ENCODE measurements at regions not wholly inside any gene's neighbourhood (a gene's known extent, or its start where the extent isn't known, plus 50 kb on each side); places are given as distances from the start of the nearest gene placed in this dataset.
"Not testable (repeated sequence)": the region's sequence is repeated elsewhere in the genome, so short reads cannot be mapped to it uniquely, and the experiment has no call there.

DNA sequence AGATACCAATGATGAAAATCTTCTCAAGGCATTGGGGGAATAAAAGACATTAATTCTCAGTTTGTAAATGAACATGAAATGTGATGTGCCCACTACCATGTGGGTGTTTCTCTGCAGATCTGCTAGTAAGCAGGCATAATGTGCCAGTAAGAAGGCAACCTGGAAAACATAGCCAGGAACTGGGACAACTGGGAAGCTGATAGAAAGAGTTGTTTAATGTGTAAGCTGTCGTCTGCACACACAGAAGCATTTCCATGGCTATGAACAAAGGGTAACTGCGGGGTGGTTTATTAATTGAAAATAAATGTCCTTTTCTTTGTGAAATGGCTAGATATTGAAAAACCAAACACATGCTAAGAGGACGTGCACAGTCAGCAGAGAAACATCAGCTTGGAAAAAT, 52.0 kb downstream of the ZC3H11B start:
- DNase-seq, result no peak

DNA sequence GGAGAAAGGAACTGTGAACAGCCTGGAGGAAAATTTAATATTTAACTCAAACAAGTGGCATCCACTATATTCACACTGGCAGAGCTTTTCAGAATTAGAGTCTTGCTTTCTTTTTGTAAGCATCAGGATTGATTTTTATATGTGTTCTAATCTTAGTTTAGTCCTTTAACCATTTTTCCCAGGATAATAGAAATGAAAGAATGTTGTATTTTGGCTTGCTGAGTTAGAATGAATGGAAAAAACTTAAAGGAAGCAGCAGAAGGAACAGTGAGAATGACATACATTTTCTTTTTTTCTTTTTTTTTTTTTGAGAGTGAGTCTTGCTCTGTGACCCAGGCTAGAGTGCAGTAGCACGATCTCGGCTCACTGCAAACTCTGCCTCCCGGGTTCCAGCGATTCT, 53.0 kb downstream of the ZC3H11B start:
- no peak for DNase-seq

DNA sequence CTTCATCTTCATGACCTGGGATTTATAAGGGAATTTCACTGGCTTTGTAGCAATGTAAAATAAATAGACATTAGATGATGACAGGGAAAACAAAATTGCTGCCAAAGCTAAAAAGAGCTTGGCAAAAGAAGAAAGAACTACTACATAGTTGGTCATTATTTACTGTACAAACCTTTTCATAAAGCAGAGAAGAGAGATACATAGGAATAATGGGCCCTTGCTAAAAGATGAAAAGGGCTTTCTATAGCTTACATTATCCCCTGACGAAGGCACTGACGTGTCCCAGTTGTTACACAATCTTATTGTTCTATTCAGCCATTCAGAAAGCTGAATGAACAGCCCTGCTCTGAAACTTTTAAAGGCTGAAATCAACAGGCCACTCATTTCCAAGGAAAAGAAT, 57.1 kb downstream of the ZC3H11B start:
- DNase-seq, result peak; percentile 50

- peak; percentile 29 for DNase-seq
Measured at GRCh38 chr1:219555031-219555692, 57.7 kb downstream of the ZC3H11B start.

DNA sequence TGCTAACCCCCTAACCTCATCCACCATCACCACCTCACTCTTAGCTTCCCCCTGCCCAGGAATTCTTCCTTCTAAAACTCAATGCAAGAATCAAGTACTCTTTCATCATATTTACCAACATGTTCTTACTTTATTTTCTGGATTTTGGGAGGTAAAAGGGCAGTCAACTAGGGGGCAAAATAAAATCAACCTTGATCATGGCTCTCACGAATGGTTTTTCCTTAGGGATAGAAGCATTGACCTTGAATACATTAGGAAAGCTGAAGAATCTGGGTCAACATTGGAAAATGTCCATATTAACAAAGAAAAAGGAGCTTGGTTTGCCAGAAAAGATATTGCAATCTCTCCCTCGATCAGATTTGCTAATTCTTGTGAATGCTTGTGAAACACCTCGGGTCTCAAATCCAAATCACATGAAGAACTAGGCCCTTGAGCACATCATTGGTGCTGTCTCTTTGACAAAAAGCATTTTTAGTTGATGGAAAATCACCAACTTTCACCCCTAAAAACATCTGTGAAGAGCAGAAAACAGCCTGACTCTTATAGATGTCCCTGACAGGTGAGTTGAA, 58.9 kb downstream of the ZC3H11B start:
- DNase-seq, result no peak

DNA sequence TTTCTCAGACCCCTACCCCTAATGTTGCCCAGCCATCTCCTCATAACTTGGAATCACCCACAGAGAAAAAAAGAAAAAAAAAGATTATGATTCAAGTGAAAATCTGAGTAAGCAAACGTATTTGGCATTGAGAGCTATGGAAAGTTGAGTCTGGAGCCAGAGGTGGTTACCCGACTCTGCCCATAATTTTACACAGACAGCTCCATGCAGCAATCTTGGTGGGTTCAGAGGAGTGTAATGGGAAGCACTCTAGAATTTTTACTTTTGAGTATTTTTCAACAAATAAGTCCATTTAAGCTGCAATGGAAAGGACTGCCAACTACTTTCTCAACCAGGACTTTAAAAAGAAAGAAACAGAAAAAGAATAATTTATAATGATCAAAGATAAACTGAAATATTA, 62.7 kb downstream of the ZC3H11B start:
- DNase-seq, result no peak

- DNase-seq, result no peak
Measured at GRCh38 chr1:219549215-219549614, 63.7 kb downstream of the ZC3H11B start.

DNA sequence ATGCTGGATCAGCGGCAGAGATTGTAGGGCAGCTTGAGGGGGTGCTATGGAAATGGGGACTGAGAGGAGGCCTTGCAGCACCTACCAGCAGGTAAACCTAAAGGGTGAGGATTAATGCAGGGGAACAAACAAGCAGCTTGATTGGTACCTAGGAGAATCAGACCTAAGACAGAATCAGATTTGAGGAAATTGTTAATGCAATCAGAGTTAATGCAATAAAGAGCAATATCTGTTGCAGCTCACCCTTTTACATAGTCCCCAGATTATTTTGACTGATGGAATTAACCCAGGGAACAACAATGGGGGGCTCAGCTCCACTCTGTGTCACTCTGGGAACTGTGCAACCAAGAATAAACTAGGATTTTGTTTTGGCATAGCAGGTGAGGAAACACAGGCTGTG, 64.5 kb downstream of the ZC3H11B start:
- no peak for DNase-seq

- not testable (repeated sequence) for DNase-seq
Measured at GRCh38 chr1:219545756-219546155, 67.1 kb downstream of the ZC3H11B start.

- DNase-seq, result peak; percentile 35
Measured at GRCh38 chr1:219544163-219544846, 68.6 kb downstream of the ZC3H11B start.

- DNase-seq, result no peak
Measured at GRCh38 chr1:219542828-219543518, 69.9 kb downstream of the ZC3H11B start.

- DNase-seq, result no peak
Measured at GRCh38 chr1:219541946-219542345, 71.0 kb downstream of the ZC3H11B start.

GRCh38 chr1:219539645-219540254, 73.2 kb downstream of the ZC3H11B start:
- DNase-seq, result no peak

- DNase-seq, result no peak
Measured at GRCh38 chr1:219538886-219539285, 74.0 kb downstream of the ZC3H11B start.

DNA sequence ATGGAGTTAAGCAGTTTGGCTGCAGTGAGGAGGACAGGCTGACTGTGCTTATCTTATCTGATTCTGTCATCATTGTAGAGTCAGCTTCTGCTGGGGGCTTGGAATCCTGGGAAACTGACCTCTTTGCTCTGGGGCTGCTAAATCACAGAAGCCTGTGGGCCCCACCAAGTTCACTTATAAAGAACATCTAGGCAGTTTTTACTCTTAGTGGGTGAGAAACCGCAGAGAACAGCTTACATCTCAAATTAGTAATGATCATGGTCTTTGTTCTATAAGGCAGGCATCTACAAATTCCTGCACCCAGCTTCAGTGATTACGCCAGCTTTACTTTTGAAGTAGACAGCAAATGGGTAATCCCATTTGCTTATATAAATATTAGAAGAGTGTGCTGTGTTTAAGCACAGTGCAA, 75.7 kb downstream of the ZC3H11B start:
- DNase-seq, result no peak

DNA sequence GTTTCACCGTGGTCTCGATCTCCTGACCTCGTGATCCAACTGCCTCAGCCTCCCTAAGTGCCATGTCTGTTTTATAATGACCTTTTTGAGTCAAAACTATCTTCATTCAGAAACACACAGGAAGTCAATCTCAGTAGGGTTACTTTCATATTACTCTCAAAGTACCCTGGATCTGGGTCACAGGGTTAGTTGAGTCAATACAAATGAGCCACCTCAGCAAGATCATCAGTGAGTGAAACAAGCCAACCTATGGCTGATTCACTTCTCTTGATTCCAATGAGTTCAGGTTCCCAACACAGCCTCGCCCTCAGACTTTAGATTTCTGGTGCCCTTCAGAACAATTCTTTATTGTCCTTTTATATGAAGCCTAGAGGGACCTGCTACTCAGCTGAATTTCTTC, 76.9 kb downstream of the ZC3H11B start:
- no peak for DNase-seq

GRCh38 chr1:219534991-219535390, 77.9 kb downstream of the ZC3H11B start:
- DNase-seq, result no peak

GRCh38 chr1:219533280-219533679, 79.6 kb downstream of the ZC3H11B start:
- DNase-seq, result no peak

DNA sequence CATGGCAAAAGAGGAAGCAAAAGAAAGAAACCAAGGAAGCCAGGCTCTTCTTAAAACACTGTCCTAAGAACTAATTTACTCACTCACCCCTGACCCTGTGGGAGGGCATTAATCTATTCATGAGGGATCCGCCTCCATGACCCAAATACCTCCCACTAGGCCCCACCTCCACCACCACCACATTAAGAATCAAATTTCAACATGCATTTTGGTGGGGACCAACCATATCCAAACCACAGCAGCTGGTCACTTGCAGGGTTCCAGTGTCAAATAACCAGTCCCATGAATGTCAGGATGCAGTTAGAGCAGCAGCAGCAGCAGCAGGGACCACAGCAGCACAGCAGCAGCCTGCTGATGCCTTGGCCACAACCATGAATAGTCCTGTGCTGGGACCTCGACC, 83.8 kb downstream of the ZC3H11B start:
- no peak for DNase-seq

GRCh38 chr1:219528633-219529032, 84.3 kb downstream of the ZC3H11B start:
- no peak for DNase-seq

- DNase-seq, result no peak
Measured at GRCh38 chr1:219527994-219528393, 84.9 kb downstream of the ZC3H11B start.

- DNase-seq, result no peak
Measured at GRCh38 chr1:219526074-219526473, 86.8 kb downstream of the ZC3H11B start.

GRCh38 chr1:219523411-219523810, 89.5 kb downstream of the ZC3H11B start:
- no peak for DNase-seq

Data from DMS53 (cell line).